ENCODE measurements at regions not wholly inside any gene's neighbourhood (a gene's known extent, or its start where the extent isn't known, plus 50 kb on each side); places are given as distances from the start of the nearest gene placed in this dataset.

- no peak for DNase-seq (ENCODE audit: low spot score)
- TF ChIP-seq CTCF (IDR thresholded peaks at IDR 0.05), result no peak
- Histone ChIP-seq H3K4me3 (no peak overlapping the region), H3K27ac (no peak overlapping the region)
Observed at GRCh38 chr11:79592406-79592805, 151.6 kb upstream of the TENM4 start.

GRCh38 chr11:79582434-79582833 is 141.6 kb upstream of the TENM4 start:
- TF ChIP-seq CTCF (IDR thresholded peaks at IDR 0.05), result no peak
- no peak overlapping the region for H3K27ac ChIP-seq

GRCh38 chr11:79579063-79579462 is 138.2 kb upstream of the TENM4 start:
- no peak for TF ChIP-seq CTCF (IDR thresholded peaks at IDR 0.05)
- no peak overlapping the region for H3K27ac ChIP-seq

More at GRCh38 chr11:79582434-79582833, 141.6 kb upstream of the TENM4 start:
- no peak overlapping the region for H3K4me3 ChIP-seq
- DNase-seq (ENCODE audit: low spot score), result no peak

GRCh38 chr11:79578116-79578515 is 137.3 kb upstream of the TENM4 start:
- Histone ChIP-seq H3K4me3 (no peak overlapping the region), H3K27ac (no peak overlapping the region)
- DNase-seq (ENCODE audit: low spot score), result no peak
- TF ChIP-seq CTCF (IDR thresholded peaks at IDR 0.05), result no peak

More at GRCh38 chr11:79579063-79579462, 138.2 kb upstream of the TENM4 start:
- no peak for DNase-seq (ENCODE audit: low spot score)
- no peak overlapping the region for H3K4me3 ChIP-seq

- H3K27ac ChIP-seq, result no peak overlapping the region
- no peak overlapping the region for H3K4me3 ChIP-seq
- TF ChIP-seq CTCF (IDR thresholded peaks at IDR 0.05), result no peak
- DNase-seq (ENCODE audit: low spot score), result no peak
Observed at GRCh38 chr11:79575701-79576100, 134.9 kb upstream of the TENM4 start.

- no peak for TF ChIP-seq CTCF (IDR thresholded peaks at IDR 0.05)
- DNase-seq (ENCODE audit: low spot score), result no peak
- no peak overlapping the region for H3K4me3 ChIP-seq
- no peak overlapping the region for H3K27ac ChIP-seq
Observed at GRCh38 chr11:79570104-79570503, 129.3 kb upstream of the TENM4 start.

GRCh38 chr11:79564288-79564925 is 123.6 kb upstream of the TENM4 start:
- H3K27ac ChIP-seq, result no peak overlapping the region
- DNase-seq (ENCODE audit: low spot score), result no peak
- H3K4me3 ChIP-seq, result no peak overlapping the region
- TF ChIP-seq CTCF (IDR thresholded peaks at IDR 0.05), result no peak

Measured in coronary artery (tissue), 2 donors.